Adipocyte (in vitro differentiated cells): ENCODE measurements at regions not wholly inside any gene's neighbourhood (a gene's known extent, or its start where the extent isn't known, plus 50 kb on each side); places are given as distances from the start of the nearest gene placed in this dataset.

ENCODE experiments used
- DNase-seq: peaks from one replicate; pipeline ENCODE4 v3.0.0-alpha.2; 2015; ENCODE audit warnings: low read depth
- H3K27me3 ChIP-seq: replicated peaks from 2 replicates; pipeline ENCODE4 v1.7.0; 2013; ENCODE audit warnings: mild to moderate bottlenecking, low read length, moderate library complexity; ENCODE audit not compliant: control insufficient read depth, insufficient read depth
- H3K36me3 ChIP-seq: 2 replicates; pipeline ENCODE4 v1.7.0; 2013; ENCODE audit warnings: low read length, mild to moderate bottlenecking, moderate library complexity; ENCODE audit not compliant: control insufficient read depth, insufficient read depth, severe bottlenecking
- H3K4me1 ChIP-seq: 2 replicates; pipeline ENCODE4 v1.7.0; 2013; ENCODE audit warnings: mild to moderate bottlenecking, low read length, moderate library complexity; ENCODE audit not compliant: control insufficient read depth, insufficient read depth
- H3K4me3 ChIP-seq: 2 replicates; pipeline ENCODE4 v1.7.0; 2013; ENCODE audit warnings: mild to moderate bottlenecking, low read length, moderate library complexity
- H3K9ac ChIP-seq: 2 replicates; pipeline ENCODE4 v1.7.0; 2013; ENCODE audit warnings: mild to moderate bottlenecking, low read length, moderate library complexity
- H3K9me3 ChIP-seq: 2 replicates; pipeline ENCODE4 v1.7.0; 2013; ENCODE audit warnings: mild to moderate bottlenecking, low read length, moderate library complexity; ENCODE audit not compliant: control insufficient read depth

GRCh38 chr2:14408695-14409094 lies 223.8 kb upstream of the LRATD1 start:
- no peaks in the 10 kb centered on the region for H3K36me3 ChIP-seq
- no peak overlapping the region for H3K4me3 ChIP-seq
- no peaks in the 10 kb centered on the region for H3K4me1 ChIP-seq
- no peak overlapping the region for H3K9ac ChIP-seq
- H3K9me3 ChIP-seq = no peaks in the 10 kb centered on the region
- no peaks in the 10 kb centered on the region for H3K27me3 ChIP-seq
- no peak for DNase-seq

GRCh38 chr2:14417551-14417950 lies 215.0 kb upstream of the LRATD1 start:
- H3K4me3 ChIP-seq = no peak overlapping the region
- DNase-seq = no peak
- H3K36me3 ChIP-seq = no peaks in the 10 kb centered on the region
- H3K4me1 ChIP-seq = peaks cover 3% of the 10 kb centered on the region
- no peak overlapping the region for H3K9ac ChIP-seq
- no peaks in the 10 kb centered on the region for H3K9me3 ChIP-seq
- no peaks in the 10 kb centered on the region for H3K27me3 ChIP-seq

GRCh38 chr2:14418115-14418514 lies 214.4 kb upstream of the LRATD1 start:
- peaks cover 3% of the 10 kb centered on the region for H3K4me1 ChIP-seq
- no peak overlapping the region for H3K9ac ChIP-seq
- DNase-seq = no peak
- no peaks in the 10 kb centered on the region for H3K9me3 ChIP-seq
- no peaks in the 10 kb centered on the region for H3K36me3 ChIP-seq
- H3K27me3 ChIP-seq = no peaks in the 10 kb centered on the region
- no peak overlapping the region for H3K4me3 ChIP-seq

- H3K9ac ChIP-seq = no peak overlapping the region
- DNase-seq = peak; percentile 1
- no peaks in the 10 kb centered on the region for H3K9me3 ChIP-seq
- no peaks in the 10 kb centered on the region for H3K36me3 ChIP-seq
- H3K27me3 ChIP-seq = no peaks in the 10 kb centered on the region
- H3K4me1 ChIP-seq = peaks cover 3% of the 10 kb centered on the region
- H3K4me3 ChIP-seq = no peak overlapping the region
Observed at GRCh38 chr2:14420851-14421250, 211.7 kb upstream of the LRATD1 start.

- Histone ChIP-seq H3K4me1 (peaks cover 5% of the 10 kb centered on the region), H3K27me3 (no peaks in the 10 kb centered on the region), H3K4me3 (no peak overlapping the region), H3K9ac (no peak overlapping the region), H3K36me3 (no peaks in the 10 kb centered on the region), H3K9me3 (no peaks in the 10 kb centered on the region)
- no peak for DNase-seq
Observed at GRCh38 chr2:14422426-14422825, 210.1 kb upstream of the LRATD1 start.

GRCh38 chr2:14423145-14423906 lies 209.2 kb upstream of the LRATD1 start:
- H3K27me3 ChIP-seq = no peaks in the 10 kb centered on the region
- no peaks in the 10 kb centered on the region for H3K36me3 ChIP-seq
- H3K9ac ChIP-seq = no peak overlapping the region
- H3K9me3 ChIP-seq = no peaks in the 10 kb centered on the region
- peaks cover 11% of the 10 kb centered on the region for H3K4me1 ChIP-seq
- no peak for DNase-seq
- no peak overlapping the region for H3K4me3 ChIP-seq

GRCh38 chr2:14424478-14425390 lies 207.8 kb upstream of the LRATD1 start:
- peaks cover 16% of the 10 kb centered on the region for H3K4me1 ChIP-seq
- DNase-seq = no peak
- H3K4me3 ChIP-seq = no peak overlapping the region
- H3K9ac ChIP-seq = no peak overlapping the region
- H3K36me3 ChIP-seq = no peaks in the 10 kb centered on the region
- H3K9me3 ChIP-seq = no peaks in the 10 kb centered on the region
- no peaks in the 10 kb centered on the region for H3K27me3 ChIP-seq

- H3K27me3 ChIP-seq = no peaks in the 10 kb centered on the region
- H3K4me3 ChIP-seq = no peak overlapping the region
- no peaks in the 10 kb centered on the region for H3K36me3 ChIP-seq
- DNase-seq = no peak
- H3K9ac ChIP-seq = no peak overlapping the region
- H3K4me1 ChIP-seq = peaks cover 16% of the 10 kb centered on the region
- no peaks in the 10 kb centered on the region for H3K9me3 ChIP-seq
Observed at GRCh38 chr2:14425869-14426268, 206.6 kb upstream of the LRATD1 start.

GRCh38 chr2:14428056-14428455 lies 204.5 kb upstream of the LRATD1 start:
- Histone ChIP-seq H3K36me3 (no peaks in the 10 kb centered on the region), H3K9me3 (no peaks in the 10 kb centered on the region), H3K27me3 (no peaks in the 10 kb centered on the region), H3K4me3 (no peak overlapping the region), H3K4me1 (peaks cover 13% of the 10 kb centered on the region), H3K9ac (no peak overlapping the region)
- DNase-seq = peak; percentile 1

- H3K27me3 ChIP-seq = no peaks in the 10 kb centered on the region
- H3K9ac ChIP-seq = no peak overlapping the region
- H3K4me1 ChIP-seq = no peaks in the 10 kb centered on the region
- H3K36me3 ChIP-seq = no peaks in the 10 kb centered on the region
- no peak for DNase-seq
- no peaks in the 10 kb centered on the region for H3K9me3 ChIP-seq
- H3K4me3 ChIP-seq = no peak overlapping the region
Observed at GRCh38 chr2:14433946-14434495, 198.5 kb upstream of the LRATD1 start.

- H3K4me1 ChIP-seq = no peaks in the 10 kb centered on the region
- no peaks in the 10 kb centered on the region for H3K27me3 ChIP-seq
- no peaks in the 10 kb centered on the region for H3K36me3 ChIP-seq
- H3K9ac ChIP-seq = no peak overlapping the region
- no peak for DNase-seq
- H3K4me3 ChIP-seq = no peak overlapping the region
- H3K9me3 ChIP-seq = peaks cover 11% of the 10 kb centered on the region
Observed at GRCh38 chr2:14445670-14446069, 186.8 kb upstream of the LRATD1 start.
